HL-60 (cell line): ENCODE measurements at regions not wholly inside any gene's neighbourhood (a gene's known extent, or its start where the extent isn't known, plus 50 kb on each side); places are given as distances from the start of the nearest gene placed in this dataset.

Experiments used
- DNase-seq, 2 experiments: peaks; one replicate each; pipeline ENCODE4 v3.0.0-alpha.2; 2010 to 2020; ENCODE audit warnings: low read depth in 1 of 2, low spot score in 1 of 2
- H3K27ac ChIP-seq: fragments of 250-450 bp; sonication (Bioruptor Pico); replicated peaks from 2 replicates; pipeline ENCODE4 v1.5.1; 2020; ENCODE audit warnings: mild to moderate bottlenecking, moderate library complexity
- H3K27me3 ChIP-seq: fragments of 250-450 bp; sonication (Bioruptor Pico); 2 replicates; pipeline ENCODE4 v1.5.1; 2021; ENCODE audit warnings: mild to moderate bottlenecking, moderate library complexity; ENCODE audit not compliant: insufficient read depth, poor library complexity, severe bottlenecking
- H3K4me3 ChIP-seq: replicated peaks from 2 replicates; pipeline ENCODE4 v1.5.1; 2011; ENCODE audit warnings: mild to moderate bottlenecking, control low read depth, low read length; ENCODE audit not compliant: insufficient read depth
- GABPA ChIP-seq: IDR thresholded peaks from 2 replicates; pipeline ENCODE4 v1.6.1; 2012; ENCODE audit warnings: low read depth
- POLR2AphosphoS5 ChIP-seq: IDR thresholded peaks from 2 replicates; pipeline ENCODE4 v1.6.1; 2012; ENCODE audit warnings: low read depth
- SPI1 ChIP-seq: IDR thresholded peaks from 2 replicates; pipeline ENCODE4 v1.6.1; 2012; ENCODE audit warnings: low read depth, mild to moderate bottlenecking, borderline replicate concordance
- TF ChIP-seq, protein P1 (sequence below): IDR thresholded peaks from one replicate; pipeline ENCODE4 v1.5.1; 2011; ENCODE audit warnings: low read length, control low read depth, inconsistent platforms; ENCODE audit not compliant: insufficient read depth
- TF ChIP-seq, protein P2 (sequence below): IDR thresholded peaks from 2 replicates; pipeline ENCODE4 v1.6.1; 2012; ENCODE audit warnings: low read depth; ENCODE audit not compliant: insufficient replicate concordance

DNA sequence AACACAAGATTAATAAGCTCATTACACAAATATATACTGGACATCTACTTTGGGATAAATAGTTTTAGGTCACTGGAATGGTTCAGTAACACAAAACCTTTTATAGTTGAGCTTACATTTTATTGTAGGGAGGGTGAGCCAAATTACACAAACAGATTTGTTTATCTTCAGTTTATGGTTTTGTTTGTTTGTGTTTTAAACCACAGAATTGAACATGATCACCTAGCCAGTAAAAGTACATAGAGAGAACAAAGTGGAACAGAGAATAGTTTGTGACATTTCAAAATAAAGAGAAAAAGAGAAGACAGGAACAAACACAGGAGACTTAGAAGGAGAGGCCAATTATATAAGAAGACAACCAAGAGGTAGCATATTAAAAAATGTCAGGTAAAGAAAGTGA is 1930.2 kb upstream of the PCDH20 start:
- TF ChIP-seq, protein P1, sequence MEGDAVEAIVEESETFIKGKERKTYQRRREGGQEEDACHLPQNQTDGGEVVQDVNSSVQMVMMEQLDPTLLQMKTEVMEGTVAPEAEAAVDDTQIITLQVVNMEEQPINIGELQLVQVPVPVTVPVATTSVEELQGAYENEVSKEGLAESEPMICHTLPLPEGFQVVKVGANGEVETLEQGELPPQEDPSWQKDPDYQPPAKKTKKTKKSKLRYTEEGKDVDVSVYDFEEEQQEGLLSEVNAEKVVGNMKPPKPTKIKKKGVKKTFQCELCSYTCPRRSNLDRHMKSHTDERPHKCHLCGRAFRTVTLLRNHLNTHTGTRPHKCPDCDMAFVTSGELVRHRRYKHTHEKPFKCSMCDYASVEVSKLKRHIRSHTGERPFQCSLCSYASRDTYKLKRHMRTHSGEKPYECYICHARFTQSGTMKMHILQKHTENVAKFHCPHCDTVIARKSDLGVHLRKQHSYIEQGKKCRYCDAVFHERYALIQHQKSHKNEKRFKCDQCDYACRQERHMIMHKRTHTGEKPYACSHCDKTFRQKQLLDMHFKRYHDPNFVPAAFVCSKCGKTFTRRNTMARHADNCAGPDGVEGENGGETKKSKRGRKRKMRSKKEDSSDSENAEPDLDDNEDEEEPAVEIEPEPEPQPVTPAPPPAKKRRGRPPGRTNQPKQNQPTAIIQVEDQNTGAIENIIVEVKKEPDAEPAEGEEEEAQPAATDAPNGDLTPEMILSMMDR = no peak
- H3K27ac ChIP-seq = no peak overlapping the region
- H3K27me3 ChIP-seq = no peaks in the 10 kb centered on the region
- DNase-seq = no peak
- H3K4me3 ChIP-seq = no peak overlapping the region

DNA sequence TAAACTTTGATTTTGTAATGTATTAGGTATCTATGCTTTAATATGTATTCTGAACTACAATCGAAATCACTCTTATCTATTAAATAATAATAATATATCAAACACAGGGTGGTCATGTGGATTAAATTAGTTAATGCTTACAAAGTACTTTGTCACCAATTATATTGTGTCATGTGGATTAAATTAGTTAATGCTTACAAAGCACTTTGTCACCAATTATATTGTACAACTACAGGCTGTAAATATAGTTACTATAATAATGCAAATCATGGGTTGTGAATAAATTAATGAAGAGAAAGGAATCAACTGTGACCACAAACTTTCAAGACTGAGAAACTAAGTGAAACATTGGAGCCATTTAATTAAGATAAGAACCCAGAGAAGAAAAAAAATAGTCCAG is 1929.1 kb upstream of the PCDH20 start:
- Histone ChIP-seq H3K4me3 (no peak overlapping the region), H3K27ac (no peak overlapping the region), H3K27me3 (no peaks in the 10 kb centered on the region)
- TF ChIP-seq, protein P1 = no peak
- TF ChIP-seq, protein P2, sequence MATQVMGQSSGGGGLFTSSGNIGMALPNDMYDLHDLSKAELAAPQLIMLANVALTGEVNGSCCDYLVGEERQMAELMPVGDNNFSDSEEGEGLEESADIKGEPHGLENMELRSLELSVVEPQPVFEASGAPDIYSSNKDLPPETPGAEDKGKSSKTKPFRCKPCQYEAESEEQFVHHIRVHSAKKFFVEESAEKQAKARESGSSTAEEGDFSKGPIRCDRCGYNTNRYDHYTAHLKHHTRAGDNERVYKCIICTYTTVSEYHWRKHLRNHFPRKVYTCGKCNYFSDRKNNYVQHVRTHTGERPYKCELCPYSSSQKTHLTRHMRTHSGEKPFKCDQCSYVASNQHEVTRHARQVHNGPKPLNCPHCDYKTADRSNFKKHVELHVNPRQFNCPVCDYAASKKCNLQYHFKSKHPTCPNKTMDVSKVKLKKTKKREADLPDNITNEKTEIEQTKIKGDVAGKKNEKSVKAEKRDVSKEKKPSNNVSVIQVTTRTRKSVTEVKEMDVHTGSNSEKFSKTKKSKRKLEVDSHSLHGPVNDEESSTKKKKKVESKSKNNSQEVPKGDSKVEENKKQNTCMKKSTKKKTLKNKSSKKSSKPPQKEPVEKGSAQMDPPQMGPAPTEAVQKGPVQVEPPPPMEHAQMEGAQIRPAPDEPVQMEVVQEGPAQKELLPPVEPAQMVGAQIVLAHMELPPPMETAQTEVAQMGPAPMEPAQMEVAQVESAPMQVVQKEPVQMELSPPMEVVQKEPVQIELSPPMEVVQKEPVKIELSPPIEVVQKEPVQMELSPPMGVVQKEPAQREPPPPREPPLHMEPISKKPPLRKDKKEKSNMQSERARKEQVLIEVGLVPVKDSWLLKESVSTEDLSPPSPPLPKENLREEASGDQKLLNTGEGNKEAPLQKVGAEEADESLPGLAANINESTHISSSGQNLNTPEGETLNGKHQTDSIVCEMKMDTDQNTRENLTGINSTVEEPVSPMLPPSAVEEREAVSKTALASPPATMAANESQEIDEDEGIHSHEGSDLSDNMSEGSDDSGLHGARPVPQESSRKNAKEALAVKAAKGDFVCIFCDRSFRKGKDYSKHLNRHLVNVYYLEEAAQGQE = no peak
- TF ChIP-seq POLR2AphosphoS5 = no peak
- no peak for TF ChIP-seq SPI1
- no peak for TF ChIP-seq GABPA
- no peak for DNase-seq

DNA sequence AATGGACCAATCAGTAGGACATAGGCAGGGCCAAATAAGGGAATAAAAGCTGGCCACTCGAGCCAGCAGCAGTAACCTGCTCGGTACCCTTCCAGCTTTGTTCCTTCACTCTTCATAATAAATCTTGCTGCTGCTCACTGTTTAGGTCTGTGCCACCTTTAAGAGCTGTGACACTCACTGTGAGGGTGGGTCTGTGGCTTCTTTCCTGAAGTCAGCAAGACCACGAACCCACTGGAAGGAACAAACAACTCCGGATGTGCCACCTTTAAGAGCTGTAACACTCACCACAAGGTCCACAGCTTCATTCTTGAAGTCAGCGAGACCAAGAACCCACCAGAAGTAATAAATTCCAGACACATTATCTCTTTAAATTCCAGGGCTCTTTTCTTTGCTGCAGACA is 1922.3 kb upstream of the PCDH20 start:
- Histone ChIP-seq H3K27ac (no peak overlapping the region), H3K27me3 (no peaks in the 10 kb centered on the region), H3K4me3 (no peak overlapping the region)
- no peak for DNase-seq
- TF ChIP-seq POLR2AphosphoS5 = no peak
- TF ChIP-seq GABPA = no peak
- TF ChIP-seq, protein P2 = no peak
- TF ChIP-seq SPI1 = no peak
- TF ChIP-seq, protein P1 = no peak

DNA sequence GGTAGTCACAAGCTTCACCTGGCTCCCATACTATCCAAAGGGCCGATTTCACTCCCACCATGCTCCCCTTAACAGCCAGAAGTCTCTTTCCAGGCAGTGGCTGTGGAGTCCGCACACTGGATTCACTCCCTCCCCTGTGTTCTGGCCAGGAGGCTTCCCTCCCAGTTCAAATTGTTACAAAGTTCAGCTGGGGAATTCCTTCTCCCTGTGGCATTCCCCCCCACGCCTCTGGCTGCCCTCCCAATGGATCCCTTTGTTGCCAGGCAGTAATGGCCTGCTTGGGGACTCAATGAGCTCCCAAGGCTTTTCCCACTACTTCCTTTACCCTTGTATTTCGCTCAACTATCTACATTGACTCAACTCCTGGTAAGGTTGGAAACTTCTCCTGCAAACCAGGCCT is 1921.4 kb upstream of the PCDH20 start:
- no peak for DNase-seq
- Histone ChIP-seq H3K27ac (no peak overlapping the region), H3K27me3 (no peaks in the 10 kb centered on the region), H3K4me3 (no peak overlapping the region)
- TF ChIP-seq, protein P1 = no peak
- TF ChIP-seq POLR2AphosphoS5 (no peak), SPI1 (no peak), GABPA (no peak)
- TF ChIP-seq, protein P2 = no peak
